Stimulated activated CD4-positive, alpha-beta T cell treated with anti-CD3 and anti-CD28 coated beads, Interleukin-2, amount 100 ng/mL, for 24 hours (primary cell): ENCODE measurements at regions not wholly inside any gene's neighbourhood (a gene's known extent, or its start where the extent isn't known, plus 50 kb on each side); places are given as distances from the start of the nearest gene placed in this dataset.
"Not testable (repeated sequence)": the region's sequence is repeated elsewhere in the genome, so short reads cannot be mapped to it uniquely, and the experiment has no call there.

Source experiments
- DNase-seq, 2 donors: peaks; one replicate each; pipeline ENCODE4 v3.0.0-alpha.2; 2020

- peak; percentile 79 to 85 for DNase-seq
Measured at GRCh38 chr7:66413379-66414114, 208.4 kb downstream of the TPST1 start.

- DNase-seq, result no peak
Measured at GRCh38 chr7:66415659-66416265, 210.6 kb downstream of the TPST1 start.

GRCh38 chr7:66418537-66418936 lies 210.1 kb upstream of the KCTD7 start:
- DNase-seq, result no peak

- DNase-seq, result no peak
Measured at GRCh38 chr7:66419210-66419609, 209.5 kb upstream of the KCTD7 start.

GRCh38 chr7:66421830-66422475 lies 206.7 kb upstream of the KCTD7 start:
- no peak for DNase-seq

- no peak for DNase-seq
Measured at GRCh38 chr7:66423729-66424128, 205.0 kb upstream of the KCTD7 start.

GRCh38 chr7:66426332-66426731 lies 202.3 kb upstream of the KCTD7 start:
- DNase-seq, result no peak

- DNase-seq, result no peak
Measured at GRCh38 chr7:66426996-66427395, 201.7 kb upstream of the KCTD7 start.

- no peak for DNase-seq
Measured at GRCh38 chr7:66427956-66428355, 200.7 kb upstream of the KCTD7 start.

- no peak for DNase-seq
Measured at GRCh38 chr7:66429498-66430163, 199.1 kb upstream of the KCTD7 start.

GRCh38 chr7:66430164-66430545 lies 198.5 kb upstream of the KCTD7 start:
- no peak for DNase-seq

- not testable (repeated sequence) for DNase-seq
Measured at GRCh38 chr7:66438703-66439405, 189.8 kb upstream of the KCTD7 start.

GRCh38 chr7:66442385-66442784 lies 186.3 kb upstream of the KCTD7 start:
- no peak for DNase-seq

GRCh38 chr7:66443946-66444345 lies 184.7 kb upstream of the KCTD7 start:
- no peak for DNase-seq

- not testable (repeated sequence) for DNase-seq
Measured at GRCh38 chr7:66447007-66447406, 181.7 kb upstream of the KCTD7 start.

- not testable (repeated sequence) for DNase-seq
Measured at GRCh38 chr7:66450814-66451213, 177.9 kb upstream of the KCTD7 start.

- DNase-seq, result not testable (repeated sequence)
Measured at GRCh38 chr7:66451713-66452112, 177.0 kb upstream of the KCTD7 start.

GRCh38 chr7:66452165-66452564 lies 176.5 kb upstream of the KCTD7 start:
- no peak for DNase-seq

- no peak for DNase-seq
Measured at GRCh38 chr7:66453340-66453739, 175.3 kb upstream of the KCTD7 start.

- DNase-seq, result peak in 1 of 2 donors; percentile 4
Measured at GRCh38 chr7:66454600-66455225, 174.0 kb upstream of the KCTD7 start.

- not testable (repeated sequence) for DNase-seq
Measured at GRCh38 chr7:66455432-66455831, 173.2 kb upstream of the KCTD7 start.

- DNase-seq, result not testable (repeated sequence)
Measured at GRCh38 chr7:66456431-66456830, 172.2 kb upstream of the KCTD7 start.
